GM12878 (cell line): ENCODE measurements at regions not wholly inside any gene's neighbourhood (a gene's known extent, or its start where the extent isn't known, plus 50 kb on each side); places are given as distances from the start of the nearest gene placed in this dataset.

Experiments used
- BACH1 ChIP-seq: fragments of 450-650 bp; IDR thresholded peaks from 2 replicates; pipeline ENCODE4 v1.6.1; 2017; ENCODE audit warnings: mild to moderate bottlenecking, borderline replicate concordance
- BCLAF1 ChIP-seq: fragments of 450-650 bp; IDR thresholded peaks from 2 replicates; pipeline ENCODE4 v1.6.1; 2017; ENCODE audit warnings: antibody characterized with exemption, mild to moderate bottlenecking, moderate library complexity
- CBFB ChIP-seq: IDR thresholded peaks from 2 replicates; pipeline ENCODE4 v1.6.1; 2016; ENCODE audit warnings: antibody characterized with exemption, low read depth
- CBX3 ChIP-seq: fragments of 200-600 bp; sonication (generic); IDR thresholded peaks from 2 replicates; pipeline ENCODE4 v1.6.1; 2016; ENCODE audit warnings: low read depth, borderline replicate concordance
- ETV6 ChIP-seq, 2 experiments: fragments of 450-650 bp in 1 of 2; IDR thresholded peaks in 1 of 2; conservative IDR thresholded peaks in 1 of 2; 2 replicates each; pipeline ENCODE4 v1.6.1; 2014; ENCODE audit warnings: antibody characterized with exemption in 1 of 2, borderline replicate concordance in 1 of 2, low read depth in 1 of 2, mild to moderate bottlenecking in 1 of 2, moderate library complexity in 1 of 2
- EZH2 ChIP-seq: IDR thresholded peaks from 2 replicates; pipeline ENCODE4 v1.6.1; 2012; ENCODE audit warnings: low read depth, mild to moderate bottlenecking, control low read depth, inconsistent platforms, low read length, borderline replicate concordance; ENCODE audit not compliant: control insufficient read depth
- MLLT1 ChIP-seq: fragments of 450-650 bp; IDR thresholded peaks from 2 replicates; pipeline ENCODE4 v1.6.1; 2016; ENCODE audit warnings: mild to moderate bottlenecking
- RELB ChIP-seq: fragments of 450-650 bp; IDR thresholded peaks from 2 replicates; pipeline ENCODE4 v1.6.1; 2017; ENCODE audit warnings: low read depth, mild to moderate bottlenecking, moderate library complexity
- TARDBP ChIP-seq: IDR thresholded peaks from 2 replicates; pipeline ENCODE4 v1.6.1; 2016; ENCODE audit warnings: borderline replicate concordance
- USF1 ChIP-seq: IDR thresholded peaks from 2 replicates; pipeline ENCODE4 v1.6.1; 2011; ENCODE audit warnings: borderline replicate concordance, low read depth, mild to moderate bottlenecking, moderate library complexity, mixed read lengths, low read length; ENCODE audit not compliant: insufficient read depth; ENCODE audit errors: extremely low read length
- ZBTB11 ChIP-seq: fragments of 450-650 bp; formaldehyde crosslinking; IDR thresholded peaks from 2 replicates; pipeline ENCODE4 v1.5.0; 2022; ENCODE audit warnings: mild to moderate bottlenecking, missing genetic modification characterization
- ZNF622 ChIP-seq: fragments of 450-650 bp; IDR thresholded peaks from 2 replicates; pipeline ENCODE4 v1.6.1; 2017; ENCODE audit warnings: mild to moderate bottlenecking, inconsistent platforms

GRCh38 chr6:21808551-21809242 is 215.1 kb downstream of the SOX4 start (continued):
- no peak for TF ChIP-seq RELB
- TF ChIP-seq USF1, result no peak
- no peak for TF ChIP-seq TARDBP
- TF ChIP-seq EZH2, result no peak
- no peak for TF ChIP-seq CBX3
- TF ChIP-seq CBFB, result no peak
- TF ChIP-seq BCLAF1, result no peak
- TF ChIP-seq ZBTB11 (CRISPR knock-in tag), result no peak
- TF ChIP-seq ZNF622, result no peak
- no peak for TF ChIP-seq BACH1
- TF ChIP-seq ETV6 (conservative IDR thresholded peaks at IDR 0.05 in 1 of 2, IDR thresholded peaks at IDR 0.05 in 1 of 2; ENCODE audit: borderline replicate concordance in 1 of 2, low read depth in 1 of 2), result no peak
- no peak for TF ChIP-seq MLLT1
